SK-N-SH (cell line): ENCODE measurements at regions not wholly inside any gene's neighbourhood (a gene's known extent, or its start where the extent isn't known, plus 50 kb on each side); places are given as distances from the start of the nearest gene placed in this dataset.

Experiments used
- CTCF ChIA-PET: fragments of 300-600, 350-600 bp; formaldehyde crosslinking; extraction: SDS; loops from one replicate; lab custom pipeline; 2021; lab: Yijun Ruan, JAX
- POLR2A ChIA-PET: fragments of 350-600 bp; sonication (Branson Sonifier 250); formaldehyde crosslinking; extraction: SDS; loops from one replicate; lab custom pipeline; 2020; ENCODE audit warnings: antibody characterized with exemption, inconsistent platforms; lab: Yijun Ruan, JAX
- DNase-seq: peaks from one replicate; pipeline ENCODE4 v3.0.0; 2012
- H2AFZ ChIP-seq: fragments of 200-600 bp; sonication (generic); 2 replicates; pipeline ENCODE4 v1.8.1; 2016; ENCODE audit warnings: antibody characterized with exemption, mild to moderate bottlenecking, low read depth
- H3F3A ChIP-seq: fragments of 200-600 bp; sonication (generic); replicated peaks from 2 replicates; pipeline ENCODE3; 2016; ENCODE audit warnings: antibody characterized with exemption, mild to moderate bottlenecking; ENCODE audit not compliant: insufficient read depth
- H3K27ac ChIP-seq, 2 experiments: fragments of 200-500 bp in 1 of 2; fragments of 200-600 bp in 1 of 2; sonication (Bioruptor generic) in 1 of 2; sonication (generic), shearing (Covaris generic) in 1 of 2; 2 replicates each; pipeline versions ENCODE4 v1.5.1 to v1.6.1; 2014 to 2016; ENCODE audit warnings: low read depth in 2 of 2, inconsistent platforms in 1 of 2, low read length in 1 of 2, mild to moderate bottlenecking in 1 of 2, mixed read lengths in 1 of 2
- H3K27me3 ChIP-seq: fragments of 200-600 bp; sonication (generic), shearing (Covaris generic); 2 replicates; pipeline ENCODE4 v1.6.1; 2016; ENCODE audit warnings: mixed run types; ENCODE audit not compliant: insufficient read depth
- H3K36me3 ChIP-seq, 2 experiments: fragments of 200-500 bp in 1 of 2; fragments of 200-600 bp in 1 of 2; sonication (Bioruptor generic) in 1 of 2; sonication (generic) in 1 of 2; replicated peaks in 1 of 2; 2 replicates each; pipeline versions ENCODE3 to v1.5.1; 2014 to 2016; ENCODE audit warnings: low read length in 1 of 2, mild to moderate bottlenecking in 1 of 2; ENCODE audit not compliant: insufficient read depth in 2 of 2, control insufficient read depth in 1 of 2
- H3K4me1 ChIP-seq, 2 experiments: fragments of 200-500 bp in 1 of 2; fragments of 200-600 bp in 1 of 2; sonication (Bioruptor generic) in 1 of 2; sonication (generic), shearing (Covaris generic) in 1 of 2; 2 replicates each; pipeline versions ENCODE4 v1.5.1 to v1.6.1; 2014 to 2016; ENCODE audit warnings: low read depth in 1 of 2, low read length in 1 of 2, mixed run types in 1 of 2; ENCODE audit not compliant: insufficient read depth in 2 of 2, control insufficient read depth in 1 of 2
- H3K4me2 ChIP-seq: fragments of 200-600 bp; sonication (generic), shearing (Covaris generic); 2 replicates; pipeline ENCODE4 v1.6.1; 2017; ENCODE audit warnings: mixed run types
- H3K4me3 ChIP-seq, 2 experiments: fragments of 200-500 bp in 1 of 2; fragments of 200-600 bp in 1 of 2; sonication (Bioruptor generic) in 1 of 2; sonication (generic), shearing (Covaris generic) in 1 of 2; 2 replicates each; pipeline versions ENCODE4 v1.5.1 to v1.8.1; 2014 to 2016; ENCODE audit warnings: low read depth in 2 of 2, inconsistent platforms in 1 of 2, low read length in 1 of 2, mild to moderate bottlenecking in 1 of 2, mixed read lengths in 1 of 2, moderate library complexity in 1 of 2
- H3K79me2 ChIP-seq: fragments of 200-600 bp; sonication (generic); 2 replicates; pipeline ENCODE4 v1.8.1; 2017; ENCODE audit warnings: mild to moderate bottlenecking; ENCODE audit not compliant: insufficient read depth
- H3K9ac ChIP-seq: fragments of 200-600 bp; sonication (generic); 2 replicates; pipeline ENCODE4 v1.6.1; 2017; ENCODE audit warnings: mixed run types
- H3K9me2 ChIP-seq: fragments of 200-600 bp; sonication (generic); 2 replicates; pipeline ENCODE4 v1.6.1; 2017; ENCODE audit warnings: mixed run types
- H3K9me3 ChIP-seq: fragments of 200-600 bp; sonication (generic); 2 replicates; pipeline ENCODE4 v1.6.1; 2017; ENCODE audit warnings: mixed run types, mild to moderate bottlenecking, moderate library complexity
- H4K20me1 ChIP-seq: fragments of 200-600 bp; sonication (generic); 2 replicates; pipeline ENCODE4 v1.6.1; 2017; ENCODE audit warnings: mild to moderate bottlenecking, mixed run types; ENCODE audit not compliant: insufficient read depth
- ELF1 ChIP-seq: IDR thresholded peaks from 2 replicates; pipeline ENCODE4 v1.4.0; 2012
- EZH2phosphoT487 ChIP-seq: fragments of 200-600 bp; sonication (generic); IDR thresholded peaks from 2 replicates; pipeline ENCODE4 v1.6.1; 2017; ENCODE audit warnings: low read depth, mixed run types, mild to moderate bottlenecking, antibody characterized with exemption, moderate library complexity, borderline replicate concordance
- FOSL2 ChIP-seq: IDR thresholded peaks from 2 replicates; pipeline ENCODE4 v1.4.0; 2012; ENCODE audit warnings: low read depth, mild to moderate bottlenecking, moderate library complexity, borderline replicate concordance
- FOXJ3 ChIP-seq: sonication (generic); formaldehyde crosslinking; IDR thresholded peaks from 2 replicates; pipeline ENCODE4 v1.5.1; 2020; ENCODE audit warnings: mild to moderate bottlenecking, missing genetic modification reagents
- GATA2 ChIP-seq: sonication (generic); formaldehyde crosslinking; IDR thresholded peaks from 2 replicates; pipeline ENCODE4 v1.5.0; 2020; ENCODE audit warnings: mild to moderate bottlenecking, missing genetic modification reagents
- JUND ChIP-seq: IDR thresholded peaks from 2 replicates; pipeline ENCODE4 v1.4.0; 2012
- MAX ChIP-seq: IDR thresholded peaks from 2 replicates; pipeline ENCODE4 v1.4.0; 2012; ENCODE audit warnings: low read depth
- MEF2A ChIP-seq: IDR thresholded peaks from 2 replicates; pipeline ENCODE4 v1.4.0; 2012; ENCODE audit warnings: low read depth, borderline replicate concordance
- MXI1 ChIP-seq: IDR thresholded peaks from 2 replicates; pipeline ENCODE4 v1.6.1; 2012; ENCODE audit warnings: mild to moderate bottlenecking, low read depth, low read length, improper control_type of control experiment
- NRF1 ChIP-seq: IDR thresholded peaks from 2 replicates; pipeline ENCODE4 v1.6.1; 2012; ENCODE audit warnings: low read depth, mild to moderate bottlenecking, low read length
- PBX3 ChIP-seq: IDR thresholded peaks from 2 replicates; pipeline ENCODE4; 2012
- RAD21 ChIP-seq: IDR thresholded peaks from 2 replicates; pipeline ENCODE4 v1.6.1; 2012; ENCODE audit warnings: mild to moderate bottlenecking, low read length
- RXRA ChIP-seq: IDR thresholded peaks from 2 replicates; pipeline ENCODE4 v1.4.0; 2012; ENCODE audit warnings: low read depth, mild to moderate bottlenecking, borderline replicate concordance
- SMC3 ChIP-seq: IDR thresholded peaks from 2 replicates; pipeline ENCODE4 v1.6.1; 2012; ENCODE audit warnings: low read depth, low read length, improper control_type of control experiment
- TAF1 ChIP-seq: IDR thresholded peaks from 2 replicates; pipeline ENCODE4 v1.6.1; 2012; ENCODE audit warnings: low read depth, mild to moderate bottlenecking, low read length, moderate library complexity, borderline replicate concordance
- whole genome bisulfite sequencing: methylation state at CpG from one replicate; pipeline ENCODE4 v1.1.6; 2017; ENCODE audit warnings: low lambda C conversion rate; 5-methylcytosine and 5-hydroxymethylcytosine counted together
- TF ChIP-seq, protein P1 (sequence below): fragments of 150-350 bp; IDR thresholded peaks from 2 replicates; pipeline ENCODE4 v1.6.1; 2017; ENCODE audit warnings: antibody characterized with exemption, low read length, low read depth, borderline replicate concordance
- TF ChIP-seq, protein P2 (sequence below): fragments of 150-350 bp; IDR thresholded peaks from 2 replicates; pipeline ENCODE4 v1.6.1; 2016; ENCODE audit warnings: mild to moderate bottlenecking, low read depth, low read length
- TF ChIP-seq, protein P3 (sequence below): IDR thresholded peaks from 2 replicates; pipeline ENCODE4 v1.4.0; 2012; ENCODE audit warnings: low read depth, borderline replicate concordance

DNA sequence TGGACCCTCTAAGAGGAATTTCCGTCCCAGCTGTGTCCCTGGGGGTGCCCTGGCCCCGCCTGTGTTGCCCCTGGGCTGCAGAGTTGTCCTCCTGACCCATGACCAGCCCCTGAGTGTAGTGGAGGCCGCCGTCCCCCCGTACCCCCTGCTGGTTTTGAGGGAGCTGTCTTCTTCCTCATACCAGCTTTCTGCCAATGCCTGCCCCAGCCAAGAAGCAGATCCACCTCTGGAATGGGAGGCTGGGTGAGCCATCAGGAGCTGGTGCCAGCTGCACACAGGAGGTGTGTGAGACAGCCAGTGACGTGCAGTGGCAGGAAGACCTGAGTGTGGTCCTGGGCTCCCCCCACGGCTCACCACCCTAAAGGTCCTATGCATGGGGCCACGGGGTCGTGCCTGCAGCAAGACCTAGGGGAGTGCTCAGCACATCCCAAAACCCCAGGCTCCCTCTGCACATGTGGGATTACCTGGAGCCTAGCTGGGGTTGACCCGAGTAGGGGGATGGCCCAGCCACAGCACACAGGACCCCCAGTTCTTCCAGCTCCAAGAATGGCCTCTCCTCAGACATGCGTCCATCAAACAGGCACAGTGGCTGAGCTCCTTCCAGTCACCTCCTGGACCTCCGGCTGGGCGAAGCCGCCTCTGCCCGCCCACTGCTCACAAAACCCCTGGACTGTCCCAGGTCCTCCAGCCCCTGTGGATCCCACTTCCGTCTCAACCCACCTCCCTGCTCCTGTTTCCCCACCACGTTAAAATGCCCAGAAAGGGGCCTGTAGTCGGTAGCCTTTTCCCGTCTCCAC is 647.6 kb downstream of the BRD1 start:
- H3K4me1 ChIP-seq = no peaks in the 10 kb centered on the region; a peak in 1 of 4 replicates
- 42% methylated on average over 12 of the region's 19 CpGs for WGBS
- H3K9me2 ChIP-seq = no peaks in the 10 kb centered on the region
- H2AFZ ChIP-seq = no peak overlapping the region
- H3K4me2 ChIP-seq = no peak overlapping the region
- H3K79me2 ChIP-seq = no peaks in the 10 kb centered on the region
- TF ChIP-seq NRF1 (no peak), SMC3 (no peak), ELF1 (no peak), GATA2 (CRISPR knock-in tag) (no peak), FOSL2 (no peak), RXRA (no peak), EZH2phosphoT487 (no peak), PBX3 (no peak), JUND (no peak), FOXJ3 (CRISPR knock-in tag) (no peak), MAX (no peak), TAF1 (no peak), RAD21 (no peak), MXI1 (no peak), MEF2A (no peak)
- TF ChIP-seq, protein P1, sequence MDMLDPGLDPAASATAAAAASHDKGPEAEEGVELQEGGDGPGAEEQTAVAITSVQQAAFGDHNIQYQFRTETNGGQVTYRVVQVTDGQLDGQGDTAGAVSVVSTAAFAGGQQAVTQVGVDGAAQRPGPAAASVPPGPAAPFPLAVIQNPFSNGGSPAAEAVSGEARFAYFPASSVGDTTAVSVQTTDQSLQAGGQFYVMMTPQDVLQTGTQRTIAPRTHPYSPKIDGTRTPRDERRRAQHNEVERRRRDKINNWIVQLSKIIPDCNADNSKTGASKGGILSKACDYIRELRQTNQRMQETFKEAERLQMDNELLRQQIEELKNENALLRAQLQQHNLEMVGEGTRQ = no peak
- TF ChIP-seq, protein P2, sequence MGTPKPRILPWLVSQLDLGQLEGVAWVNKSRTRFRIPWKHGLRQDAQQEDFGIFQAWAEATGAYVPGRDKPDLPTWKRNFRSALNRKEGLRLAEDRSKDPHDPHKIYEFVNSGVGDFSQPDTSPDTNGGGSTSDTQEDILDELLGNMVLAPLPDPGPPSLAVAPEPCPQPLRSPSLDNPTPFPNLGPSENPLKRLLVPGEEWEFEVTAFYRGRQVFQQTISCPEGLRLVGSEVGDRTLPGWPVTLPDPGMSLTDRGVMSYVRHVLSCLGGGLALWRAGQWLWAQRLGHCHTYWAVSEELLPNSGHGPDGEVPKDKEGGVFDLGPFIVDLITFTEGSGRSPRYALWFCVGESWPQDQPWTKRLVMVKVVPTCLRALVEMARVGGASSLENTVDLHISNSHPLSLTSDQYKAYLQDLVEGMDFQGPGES = no peak
- TF ChIP-seq, protein P3, sequence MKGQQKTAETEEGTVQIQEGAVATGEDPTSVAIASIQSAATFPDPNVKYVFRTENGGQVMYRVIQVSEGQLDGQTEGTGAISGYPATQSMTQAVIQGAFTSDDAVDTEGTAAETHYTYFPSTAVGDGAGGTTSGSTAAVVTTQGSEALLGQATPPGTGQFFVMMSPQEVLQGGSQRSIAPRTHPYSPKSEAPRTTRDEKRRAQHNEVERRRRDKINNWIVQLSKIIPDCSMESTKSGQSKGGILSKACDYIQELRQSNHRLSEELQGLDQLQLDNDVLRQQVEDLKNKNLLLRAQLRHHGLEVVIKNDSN = no peak
- no peaks in the 10 kb centered on the region for H3K36me3 ChIP-seq
- H3K27ac ChIP-seq = no peak overlapping the region
- no peaks in the 10 kb centered on the region; the same call in 1 of the 2 replicates for H3K27me3 ChIP-seq
- H3F3A ChIP-seq = no peaks in the 10 kb centered on the region
- ChIA-PET CTCF (interaction anchor here (1.4 kb wide), 1 partner anchor 10 kb away, joined by 3 read pairs; no protein-coding TSS in a partner anchor), POLR2A (no interaction called here)
- no peak overlapping the region for H3K4me3 ChIP-seq
- H3K9ac ChIP-seq = no peak overlapping the region
- H4K20me1 ChIP-seq = no peaks in the 10 kb centered on the region
- H3K9me3 ChIP-seq = no peaks in the 10 kb centered on the region
- no peak for DNase-seq
